NB4 (cell line): ENCODE measurements at regions not wholly inside any gene's neighbourhood (a gene's known extent, or its start where the extent isn't known, plus 50 kb on each side); places are given as distances from the start of the nearest gene placed in this dataset.

ENCODE experiments used
- DNase-seq: peaks from one replicate; pipeline ENCODE4 v3.0.0; 2010; ENCODE audit warnings: low read depth
- H3K4me3 ChIP-seq: one replicate; pipeline ENCODE4 v1.5.1; 2011; ENCODE audit warnings: mild to moderate bottlenecking, low read depth, low read length, moderate library complexity
- MYC ChIP-seq: IDR thresholded peaks from 2 replicates; pipeline ENCODE4 v1.6.1; 2011; ENCODE audit warnings: low read depth, low read length
- POLR2A ChIP-seq: IDR thresholded peaks from 2 replicates; pipeline ENCODE4 v1.6.1; 2011; ENCODE audit warnings: mild to moderate bottlenecking; ENCODE audit not compliant: insufficient read length; ENCODE audit errors: extremely low read depth
- TF ChIP-seq, protein P1 (sequence below): IDR thresholded peaks from one replicate; pipeline ENCODE4 v1.5.1; 2012; ENCODE audit warnings: low read depth, low read length
- TF ChIP-seq, protein P2 (sequence below): IDR thresholded peaks from 2 replicates; pipeline ENCODE4 v1.6.1; 2011; ENCODE audit warnings: low read depth, low read length

DNA sequence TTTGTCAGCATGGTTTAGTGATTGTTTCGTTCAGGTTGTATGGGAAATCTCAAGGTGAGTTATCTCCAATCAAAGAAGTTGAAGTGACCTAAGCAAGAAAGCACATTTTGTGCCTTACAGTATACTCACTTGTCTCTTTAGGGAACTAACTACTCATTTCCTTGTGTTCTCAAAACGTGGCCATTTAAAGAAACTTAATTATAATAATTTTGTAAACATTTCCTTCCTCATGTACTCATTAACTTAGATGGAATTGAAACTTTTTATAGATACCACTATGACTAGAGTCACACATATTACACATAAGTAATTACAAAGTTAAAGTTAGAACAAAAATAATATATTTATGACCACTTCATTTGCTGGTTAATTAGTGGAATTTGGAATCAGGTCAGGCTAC, 552.6 kb downstream of the MRPL39 start:
- DNase-seq, result no peak
- H3K4me3 ChIP-seq, result no peak overlapping the region
- no peak for TF ChIP-seq MYC
- TF ChIP-seq, protein P1, sequence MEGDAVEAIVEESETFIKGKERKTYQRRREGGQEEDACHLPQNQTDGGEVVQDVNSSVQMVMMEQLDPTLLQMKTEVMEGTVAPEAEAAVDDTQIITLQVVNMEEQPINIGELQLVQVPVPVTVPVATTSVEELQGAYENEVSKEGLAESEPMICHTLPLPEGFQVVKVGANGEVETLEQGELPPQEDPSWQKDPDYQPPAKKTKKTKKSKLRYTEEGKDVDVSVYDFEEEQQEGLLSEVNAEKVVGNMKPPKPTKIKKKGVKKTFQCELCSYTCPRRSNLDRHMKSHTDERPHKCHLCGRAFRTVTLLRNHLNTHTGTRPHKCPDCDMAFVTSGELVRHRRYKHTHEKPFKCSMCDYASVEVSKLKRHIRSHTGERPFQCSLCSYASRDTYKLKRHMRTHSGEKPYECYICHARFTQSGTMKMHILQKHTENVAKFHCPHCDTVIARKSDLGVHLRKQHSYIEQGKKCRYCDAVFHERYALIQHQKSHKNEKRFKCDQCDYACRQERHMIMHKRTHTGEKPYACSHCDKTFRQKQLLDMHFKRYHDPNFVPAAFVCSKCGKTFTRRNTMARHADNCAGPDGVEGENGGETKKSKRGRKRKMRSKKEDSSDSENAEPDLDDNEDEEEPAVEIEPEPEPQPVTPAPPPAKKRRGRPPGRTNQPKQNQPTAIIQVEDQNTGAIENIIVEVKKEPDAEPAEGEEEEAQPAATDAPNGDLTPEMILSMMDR, result no peak
- TF ChIP-seq, protein P2, sequence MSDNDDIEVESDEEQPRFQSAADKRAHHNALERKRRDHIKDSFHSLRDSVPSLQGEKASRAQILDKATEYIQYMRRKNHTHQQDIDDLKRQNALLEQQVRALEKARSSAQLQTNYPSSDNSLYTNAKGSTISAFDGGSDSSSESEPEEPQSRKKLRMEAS, result no peak
- TF ChIP-seq POLR2A, result no peak

DNA sequence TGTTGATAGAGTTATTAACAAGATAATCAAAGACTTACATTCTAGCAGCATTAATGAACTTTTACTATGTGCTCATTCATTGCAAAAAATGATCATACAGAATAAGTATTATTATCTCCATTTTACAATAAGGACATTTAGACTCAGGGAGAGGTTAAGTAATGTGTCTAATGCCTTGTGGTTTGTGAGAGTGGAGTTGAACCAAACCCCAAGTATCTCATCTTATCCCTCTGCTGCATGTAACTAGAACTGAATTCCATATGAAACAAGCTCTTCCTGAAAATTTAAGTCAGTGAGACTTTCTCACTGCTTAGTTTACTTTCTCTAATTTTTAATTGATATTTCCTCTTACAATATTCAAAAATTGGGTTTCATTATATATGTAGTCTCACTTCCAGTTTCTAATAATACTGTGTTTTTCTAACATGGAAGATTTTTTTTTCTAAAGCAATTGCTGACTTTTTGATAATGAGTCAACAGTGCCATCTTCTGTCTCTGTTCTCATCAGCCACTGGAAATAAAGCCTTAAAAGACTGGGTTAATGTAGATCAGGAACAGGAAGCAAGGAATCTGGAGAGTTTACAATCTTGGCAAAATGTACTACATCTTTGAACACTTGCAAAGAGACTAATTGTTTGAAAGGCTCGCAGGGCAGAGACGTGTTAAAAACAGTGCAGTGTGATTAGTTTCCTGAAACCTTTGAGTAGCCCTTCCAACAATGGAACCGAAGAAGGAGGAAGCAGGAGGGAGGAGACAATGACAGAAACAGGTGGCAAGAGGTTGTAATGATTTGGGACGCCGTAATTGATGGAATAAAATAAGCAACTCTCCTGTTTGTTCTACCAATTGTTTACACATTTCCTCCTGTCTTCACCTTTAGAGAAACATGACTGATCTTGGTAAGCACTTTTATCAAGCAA, 567.6 kb downstream of the MRPL39 start:
- TF ChIP-seq POLR2A, result no peak
- TF ChIP-seq, protein P2, result no peak
- TF ChIP-seq, protein P1, result peak; percentile 32
- DNase-seq, result peak; percentile 49
- H3K4me3 ChIP-seq, result no peak overlapping the region

DNA sequence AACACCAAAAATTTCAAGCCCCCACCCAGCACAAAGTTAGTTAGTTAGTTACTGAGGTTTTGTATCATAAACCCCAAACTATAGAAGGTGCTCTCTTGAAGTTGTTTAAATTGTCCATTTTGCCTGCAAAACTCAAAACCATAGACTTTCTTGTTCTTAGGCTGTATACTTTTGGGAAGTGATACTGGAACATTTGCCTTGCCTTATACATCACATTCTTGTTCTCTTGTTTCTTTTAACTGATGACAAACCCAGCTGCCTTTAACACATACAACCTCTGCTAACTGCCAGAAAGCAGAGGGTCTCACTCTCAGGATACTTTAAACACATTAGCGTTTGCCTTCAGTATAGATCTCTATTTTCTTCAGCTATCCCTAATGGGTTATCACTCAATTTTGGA, 570.5 kb downstream of the MRPL39 start:
- H3K4me3 ChIP-seq, result no peak overlapping the region
- TF ChIP-seq MYC, result no peak
- no peak for TF ChIP-seq POLR2A
- TF ChIP-seq, protein P2, result no peak
- TF ChIP-seq, protein P1, result no peak
- DNase-seq, result no peak

DNA sequence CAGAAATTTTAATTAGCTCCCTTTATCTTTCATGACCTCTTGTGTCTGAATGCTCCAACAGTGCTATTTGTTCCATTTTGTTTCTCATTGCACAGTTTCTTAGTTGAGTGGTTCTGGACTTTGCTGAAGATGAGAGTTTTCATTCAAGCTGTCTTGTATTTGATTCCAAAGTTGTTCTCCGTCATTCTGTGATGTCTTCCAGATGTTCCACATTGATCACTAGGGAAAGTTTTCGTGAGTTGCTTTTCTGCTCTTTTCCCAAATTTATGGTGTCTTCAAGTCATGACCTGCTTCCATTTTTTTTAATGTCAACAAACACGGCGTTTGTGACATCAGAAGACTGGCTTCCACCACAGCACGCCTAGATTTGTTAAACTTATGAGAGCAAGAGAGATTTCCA, 575.5 kb downstream of the MRPL39 start:
- no peak for DNase-seq
- TF ChIP-seq, protein P2, result no peak
- TF ChIP-seq, protein P1, result no peak
- no peak for TF ChIP-seq POLR2A
- no peak for TF ChIP-seq MYC
- H3K4me3 ChIP-seq, result no peak overlapping the region

DNA sequence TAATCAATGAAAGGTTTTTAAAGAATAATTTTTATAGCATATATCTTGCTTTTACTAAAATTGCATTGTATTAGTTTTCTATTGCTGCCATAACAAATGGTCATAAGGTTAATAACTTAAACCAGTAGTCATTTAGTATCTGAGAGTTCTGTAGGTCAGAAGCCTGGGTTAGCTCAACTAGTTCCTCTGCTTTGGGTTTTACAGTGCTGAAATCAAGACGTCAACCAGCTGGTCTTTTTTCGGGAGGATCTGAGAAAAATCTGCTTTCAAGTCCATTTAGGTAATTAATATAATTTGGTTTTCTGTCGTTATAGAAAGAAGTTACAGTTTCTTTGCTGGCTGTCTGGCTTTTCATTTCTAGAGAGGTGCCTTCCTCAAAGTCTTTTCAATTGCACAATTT, 577.7 kb downstream of the MRPL39 start:
- TF ChIP-seq, protein P1, result no peak
- TF ChIP-seq, protein P2, result no peak
- TF ChIP-seq POLR2A (no peak), MYC (no peak)
- no peak for DNase-seq
- no peak overlapping the region for H3K4me3 ChIP-seq

DNA sequence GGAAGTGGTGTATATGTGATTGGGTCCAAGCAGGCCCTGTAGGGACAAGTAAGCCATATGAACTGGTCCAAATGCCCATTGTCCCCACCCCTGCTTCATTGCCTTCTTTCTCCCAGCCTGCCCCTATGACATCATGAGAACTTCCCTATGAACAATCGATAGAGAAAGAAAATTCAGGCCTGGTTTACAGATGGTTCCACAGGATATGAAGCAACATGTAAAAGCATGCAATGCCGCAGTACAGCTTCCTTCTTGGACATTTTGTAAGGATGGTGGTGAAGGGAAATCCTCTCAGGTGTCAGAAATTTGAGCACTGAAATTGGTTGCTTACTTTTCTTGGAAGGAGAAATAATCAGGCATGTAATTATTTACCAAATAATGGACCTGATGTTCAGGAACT, 581.7 kb downstream of the MRPL39 start:
- peak; percentile 10 for DNase-seq
- no peak overlapping the region for H3K4me3 ChIP-seq
- TF ChIP-seq POLR2A (no peak), MYC (no peak)
- TF ChIP-seq, protein P1, result no peak
- TF ChIP-seq, protein P2, result no peak
